ENCODE measurements at regions not wholly inside any gene's neighbourhood (a gene's known extent, or its start where the extent isn't known, plus 50 kb on each side); places are given as distances from the start of the nearest gene placed in this dataset.

DNA sequence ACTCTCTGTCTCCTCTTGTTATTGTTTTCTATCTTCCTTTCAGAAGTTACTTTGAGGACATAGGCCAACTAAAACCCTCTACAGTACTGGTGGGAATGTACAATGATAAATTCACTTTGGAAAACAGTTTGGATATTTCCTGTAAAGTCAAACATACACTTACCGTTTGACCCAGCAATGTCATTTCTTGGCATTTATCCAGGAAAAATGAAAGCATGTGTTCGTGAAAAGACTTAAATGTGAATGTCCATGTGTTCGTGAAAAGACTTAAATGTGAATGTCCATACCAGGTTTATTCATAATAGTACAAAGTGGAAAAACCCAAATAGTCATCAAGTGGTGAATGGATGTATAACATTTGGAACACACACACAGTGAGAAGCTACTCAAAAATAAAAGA lies 361.5 kb upstream of the DPH6 start:
- no peaks in the 10 kb centered on the region for H3K36me3 ChIP-seq (ENCODE audit: control insufficient read depth, insufficient read depth, low read length)
- DNase-seq (ENCODE audit: low read depth) = no peak
- TF ChIP-seq, protein P1, sequence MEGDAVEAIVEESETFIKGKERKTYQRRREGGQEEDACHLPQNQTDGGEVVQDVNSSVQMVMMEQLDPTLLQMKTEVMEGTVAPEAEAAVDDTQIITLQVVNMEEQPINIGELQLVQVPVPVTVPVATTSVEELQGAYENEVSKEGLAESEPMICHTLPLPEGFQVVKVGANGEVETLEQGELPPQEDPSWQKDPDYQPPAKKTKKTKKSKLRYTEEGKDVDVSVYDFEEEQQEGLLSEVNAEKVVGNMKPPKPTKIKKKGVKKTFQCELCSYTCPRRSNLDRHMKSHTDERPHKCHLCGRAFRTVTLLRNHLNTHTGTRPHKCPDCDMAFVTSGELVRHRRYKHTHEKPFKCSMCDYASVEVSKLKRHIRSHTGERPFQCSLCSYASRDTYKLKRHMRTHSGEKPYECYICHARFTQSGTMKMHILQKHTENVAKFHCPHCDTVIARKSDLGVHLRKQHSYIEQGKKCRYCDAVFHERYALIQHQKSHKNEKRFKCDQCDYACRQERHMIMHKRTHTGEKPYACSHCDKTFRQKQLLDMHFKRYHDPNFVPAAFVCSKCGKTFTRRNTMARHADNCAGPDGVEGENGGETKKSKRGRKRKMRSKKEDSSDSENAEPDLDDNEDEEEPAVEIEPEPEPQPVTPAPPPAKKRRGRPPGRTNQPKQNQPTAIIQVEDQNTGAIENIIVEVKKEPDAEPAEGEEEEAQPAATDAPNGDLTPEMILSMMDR (IDR thresholded peaks at IDR 0.05; ENCODE audit: insufficient read depth, low read length, poor library complexity, severe bottlenecking) = no peak
- H3K27me3 ChIP-seq (ENCODE audit: control insufficient read depth, insufficient read depth, low read length) = no peaks in the 10 kb centered on the region
- H3K4me3 ChIP-seq (ENCODE audit: low read depth, low read length) = no peak overlapping the region

DNA sequence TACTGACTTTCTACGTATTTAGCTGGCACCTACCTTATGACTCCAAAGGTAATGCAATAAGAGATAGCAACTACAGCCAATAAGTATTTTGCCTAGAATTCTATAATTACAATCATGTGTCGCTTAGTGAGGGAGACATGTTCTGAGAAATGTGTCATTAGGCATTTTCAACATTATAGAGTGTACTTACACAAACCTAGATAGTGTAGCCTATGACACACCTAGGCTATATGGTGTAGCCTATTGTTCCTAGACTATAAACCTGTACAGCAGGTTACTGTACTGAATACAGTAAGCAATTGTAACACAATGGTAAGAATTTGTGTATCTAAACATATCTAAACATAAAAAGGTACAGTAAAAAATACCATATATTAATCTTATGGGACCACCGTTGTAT lies 363.4 kb upstream of the DPH6 start:
- no peak overlapping the region for H3K4me3 ChIP-seq (ENCODE audit: low read depth, low read length)
- H3K27me3 ChIP-seq (ENCODE audit: control insufficient read depth, insufficient read depth, low read length) = no peaks in the 10 kb centered on the region
- DNase-seq (ENCODE audit: low read depth) = no peak

DNA sequence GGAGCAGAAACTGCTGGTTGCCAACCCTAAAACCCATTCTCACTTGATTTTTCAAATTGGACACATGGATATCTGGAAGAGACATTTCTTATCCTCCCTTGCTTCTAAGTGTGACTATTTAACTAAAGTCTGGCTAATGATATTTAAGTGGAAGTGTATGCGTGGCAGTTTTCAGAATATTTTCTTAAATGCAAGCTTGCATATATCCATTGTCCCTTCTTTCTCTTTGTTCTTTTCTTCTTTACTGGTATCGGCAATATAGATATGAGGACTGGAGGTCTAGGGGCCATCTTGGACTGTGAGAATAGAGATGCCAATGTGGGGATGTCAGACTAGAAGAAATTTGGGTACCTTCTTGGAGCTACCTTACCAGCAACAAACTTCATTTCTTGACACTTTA lies 364.3 kb upstream of the DPH6 start:
- DNase-seq (ENCODE audit: low read depth) = no peak
- TF ChIP-seq, protein P1 (IDR thresholded peaks at IDR 0.05; ENCODE audit: insufficient read depth, low read length, poor library complexity, severe bottlenecking) = no peak
- Histone ChIP-seq H3K36me3 (ENCODE audit: control insufficient read depth, insufficient read depth, low read length) (no peaks in the 10 kb centered on the region), H3K4me3 (ENCODE audit: low read depth, low read length) (no peak overlapping the region), H3K27me3 (ENCODE audit: control insufficient read depth, insufficient read depth, low read length) (no peaks in the 10 kb centered on the region)

More for the DNA sequence above, 363.4 kb upstream of the DPH6 start:
- TF ChIP-seq, protein P1 (IDR thresholded peaks at IDR 0.05; ENCODE audit: insufficient read depth, low read length, poor library complexity, severe bottlenecking) = no peak
- no peaks in the 10 kb centered on the region for H3K36me3 ChIP-seq (ENCODE audit: control insufficient read depth, insufficient read depth, low read length)

DNA sequence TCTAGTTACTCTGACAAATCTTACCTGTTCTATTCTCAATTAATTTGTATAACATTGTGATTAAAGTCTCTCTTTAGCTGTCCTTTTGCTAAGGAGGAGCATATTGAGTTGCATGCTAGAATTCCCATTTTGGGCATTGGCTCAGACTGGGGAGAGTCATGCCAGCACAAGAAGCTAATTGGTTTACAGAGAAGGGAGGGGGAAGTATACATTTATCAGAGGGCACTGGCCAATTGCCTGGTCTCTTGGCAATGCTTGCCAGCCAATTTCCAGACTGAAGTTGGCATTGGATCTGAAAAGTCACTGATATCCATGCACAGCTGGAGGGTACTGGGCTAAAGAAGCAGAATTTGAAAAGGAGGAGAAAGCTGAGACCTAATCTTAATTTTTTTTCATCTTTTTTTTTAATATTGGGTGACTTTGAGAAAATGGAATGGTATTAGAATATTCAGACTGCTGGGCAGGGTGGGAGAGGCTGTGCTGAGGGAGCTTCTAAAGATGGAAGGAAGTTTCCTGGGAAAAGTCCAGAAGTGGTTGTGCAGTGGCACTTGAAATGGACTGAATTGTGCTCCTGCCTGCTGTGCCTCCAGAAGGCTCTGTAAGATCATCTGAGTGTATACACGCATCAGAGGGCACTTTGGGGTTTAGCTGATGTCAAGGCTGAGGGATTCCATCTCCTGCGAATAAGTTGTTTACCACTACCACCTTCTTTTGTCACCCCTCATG lies 365.2 kb upstream of the DPH6 start:
- TF ChIP-seq, protein P1 (IDR thresholded peaks at IDR 0.05; ENCODE audit: insufficient read depth, low read length, poor library complexity, severe bottlenecking) = no peak
- Histone ChIP-seq H3K36me3 (ENCODE audit: control insufficient read depth, insufficient read depth, low read length) (no peaks in the 10 kb centered on the region), H3K27me3 (ENCODE audit: control insufficient read depth, insufficient read depth, low read length) (no peaks in the 10 kb centered on the region), H3K4me3 (ENCODE audit: low read depth, low read length) (no peak overlapping the region)
- no peak for DNase-seq (ENCODE audit: low read depth)

DNA sequence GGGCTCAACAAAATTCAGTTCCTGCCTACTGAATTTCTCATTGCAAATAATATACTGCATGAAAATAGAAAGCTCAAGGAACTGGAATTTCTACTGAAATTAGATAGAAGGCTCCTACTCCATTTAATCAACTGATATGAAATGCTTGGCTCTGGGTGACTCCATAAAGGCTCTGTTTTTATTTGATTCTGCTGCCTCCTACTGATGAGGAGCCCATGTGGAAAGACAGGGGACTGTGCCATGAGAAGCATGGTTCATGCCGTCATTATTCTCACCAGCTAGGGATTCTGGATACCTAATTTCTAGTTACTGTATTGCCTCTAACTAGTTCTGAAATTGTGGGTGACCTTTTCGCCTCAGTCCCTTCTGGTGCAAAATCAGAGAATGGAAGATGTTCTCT lies 366.2 kb upstream of the DPH6 start:
- Histone ChIP-seq H3K36me3 (ENCODE audit: control insufficient read depth, insufficient read depth, low read length) (no peaks in the 10 kb centered on the region), H3K4me3 (ENCODE audit: low read depth, low read length) (no peak overlapping the region), H3K27me3 (ENCODE audit: control insufficient read depth, insufficient read depth, low read length) (no peaks in the 10 kb centered on the region)
- TF ChIP-seq, protein P1 (IDR thresholded peaks at IDR 0.05; ENCODE audit: insufficient read depth, low read length, poor library complexity, severe bottlenecking) = no peak
- DNase-seq (ENCODE audit: low read depth) = no peak

DNA sequence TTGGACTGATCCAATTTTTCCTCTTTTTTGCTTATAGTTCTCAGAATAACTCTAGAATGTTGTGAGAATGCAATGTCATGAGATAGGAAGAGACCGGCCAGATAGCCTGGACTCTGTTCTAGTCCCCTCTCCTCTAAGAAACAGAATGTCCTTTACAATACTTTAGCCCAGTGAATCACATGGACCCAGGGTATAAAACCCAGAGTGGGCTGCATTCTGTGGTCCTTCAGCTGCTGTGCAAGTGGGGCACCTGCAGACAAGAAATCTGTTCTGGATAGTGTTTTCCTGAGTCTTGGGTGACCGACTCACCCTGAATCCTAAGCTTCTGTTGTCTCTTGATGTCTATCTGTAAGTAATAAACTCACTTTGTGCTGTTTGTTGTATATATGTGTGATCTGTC lies 368.6 kb upstream of the DPH6 start:
- Histone ChIP-seq H3K27me3 (ENCODE audit: control insufficient read depth, insufficient read depth, low read length) (no peaks in the 10 kb centered on the region), H3K4me3 (ENCODE audit: low read depth, low read length) (no peak overlapping the region), H3K36me3 (ENCODE audit: control insufficient read depth, insufficient read depth, low read length) (no peaks in the 10 kb centered on the region)
- TF ChIP-seq, protein P1 (IDR thresholded peaks at IDR 0.05; ENCODE audit: insufficient read depth, low read length, poor library complexity, severe bottlenecking) = no peak
- no peak for DNase-seq (ENCODE audit: low read depth)
